ENCODE measurements at regions not wholly inside any gene's neighbourhood (a gene's known extent, or its start where the extent isn't known, plus 50 kb on each side); places are given as distances from the start of the nearest gene placed in this dataset.

GRCh38 chr2:217334561-217334960 is 474.7 kb upstream of the TNP1 start:
- TF ChIP-seq POLR2A (IDR thresholded peaks at IDR 0.05; ENCODE audit: low read length) (no peak), GATA1 (IDR thresholded peaks at IDR 0.05; ENCODE audit: low read depth, low read length) (no peak)
